GM10847 (cell line): ENCODE measurements at regions not wholly inside any gene's neighbourhood (a gene's known extent, or its start where the extent isn't known, plus 50 kb on each side); places are given as distances from the start of the nearest gene placed in this dataset.

Experiments used
- POLR2A ChIP-seq: IDR thresholded peaks from 2 replicates; pipeline ENCODE4 v1.6.1; 2011; ENCODE audit not compliant: insufficient read length; ENCODE audit errors: extremely low read depth

GRCh38 chr3:72200332-72200731 lies 415.4 kb upstream of the PROK2 start:
- TF ChIP-seq POLR2A: no peak

- no peak for TF ChIP-seq POLR2A
These were observed 414.6 kb upstream of the PROK2 start for GRCh38 chr3:72199530-72199929.

- no peak for TF ChIP-seq POLR2A
These were observed 411.5 kb upstream of the PROK2 start for GRCh38 chr3:72196377-72196929.

- no peak for TF ChIP-seq POLR2A
These were observed 410.9 kb upstream of the PROK2 start for GRCh38 chr3:72195895-72196294.

GRCh38 chr3:72194458-72194857 lies 409.5 kb upstream of the PROK2 start:
- TF ChIP-seq POLR2A: no peak

- TF ChIP-seq POLR2A: no peak
These were observed 409.0 kb upstream of the PROK2 start for GRCh38 chr3:72193771-72194430.

- TF ChIP-seq POLR2A: no peak
These were observed 407.6 kb upstream of the PROK2 start for GRCh38 chr3:72192572-72192971.

- TF ChIP-seq POLR2A: no peak
These were observed 406.4 kb upstream of the PROK2 start for GRCh38 chr3:72191209-72191960.

- no peak for TF ChIP-seq POLR2A
These were observed 405.1 kb upstream of the PROK2 start for GRCh38 chr3:72190050-72190449.

- no peak for TF ChIP-seq POLR2A
These were observed 404.4 kb upstream of the PROK2 start for GRCh38 chr3:72189339-72189738.

- no peak for TF ChIP-seq POLR2A
These were observed 403.6 kb upstream of the PROK2 start for GRCh38 chr3:72188536-72188935.

GRCh38 chr3:72187131-72187530 lies 402.2 kb upstream of the PROK2 start:
- no peak for TF ChIP-seq POLR2A

- TF ChIP-seq POLR2A: no peak
These were observed 401.5 kb upstream of the PROK2 start for GRCh38 chr3:72186400-72186855.

- TF ChIP-seq POLR2A: no peak
These were observed 400.8 kb upstream of the PROK2 start for GRCh38 chr3:72185549-72186399.

- no peak for TF ChIP-seq POLR2A
These were observed 398.5 kb upstream of the PROK2 start for GRCh38 chr3:72183489-72183888.

- no peak for TF ChIP-seq POLR2A
These were observed 397.3 kb upstream of the PROK2 start for GRCh38 chr3:72182206-72182605.

- no peak for TF ChIP-seq POLR2A
These were observed 396.3 kb upstream of the PROK2 start for GRCh38 chr3:72181251-72181650.
